Astrocyte (in vitro differentiated cells and primary cell): ENCODE measurements at regions not wholly inside any gene's neighbourhood (a gene's known extent, or its start where the extent isn't known, plus 50 kb on each side); places are given as distances from the start of the nearest gene placed in this dataset.

Experiments
- EZH2 ChIP-seq: IDR thresholded peaks from 2 replicates; pipeline ENCODE4 v1.6.1; 2012; ENCODE audit warnings: mild to moderate bottlenecking, low read length, inconsistent platforms; ENCODE audit not compliant: insufficient read depth
- TF ChIP-seq, protein P1 (sequence below): IDR thresholded peaks from 2 replicates; pipeline ENCODE4 v1.5.1; 2011; ENCODE audit warnings: low read depth, mild to moderate bottlenecking, inconsistent platforms, low read length, moderate library complexity; ENCODE audit not compliant: insufficient read depth

DNA sequence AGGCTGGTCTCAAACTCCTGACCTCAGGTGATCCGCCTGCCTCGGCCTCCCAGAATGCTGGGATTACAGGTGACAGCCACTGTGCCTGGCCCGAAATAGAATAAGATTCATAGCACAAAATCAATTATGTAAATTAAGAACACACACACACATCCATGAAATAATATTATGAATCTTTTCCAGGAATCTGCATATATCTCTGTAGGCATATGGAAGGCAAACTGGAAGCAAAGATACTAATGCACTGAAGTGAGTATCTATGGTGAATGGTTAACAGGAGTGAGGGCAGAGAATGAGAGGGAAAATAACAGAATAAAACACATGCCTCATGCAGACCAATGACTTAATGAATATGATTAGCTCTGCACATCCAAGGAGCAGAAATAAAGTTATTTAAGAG, 61.6 kb upstream of the ATP2B4 start:
- no peak for TF ChIP-seq EZH2
- TF ChIP-seq, protein P1, sequence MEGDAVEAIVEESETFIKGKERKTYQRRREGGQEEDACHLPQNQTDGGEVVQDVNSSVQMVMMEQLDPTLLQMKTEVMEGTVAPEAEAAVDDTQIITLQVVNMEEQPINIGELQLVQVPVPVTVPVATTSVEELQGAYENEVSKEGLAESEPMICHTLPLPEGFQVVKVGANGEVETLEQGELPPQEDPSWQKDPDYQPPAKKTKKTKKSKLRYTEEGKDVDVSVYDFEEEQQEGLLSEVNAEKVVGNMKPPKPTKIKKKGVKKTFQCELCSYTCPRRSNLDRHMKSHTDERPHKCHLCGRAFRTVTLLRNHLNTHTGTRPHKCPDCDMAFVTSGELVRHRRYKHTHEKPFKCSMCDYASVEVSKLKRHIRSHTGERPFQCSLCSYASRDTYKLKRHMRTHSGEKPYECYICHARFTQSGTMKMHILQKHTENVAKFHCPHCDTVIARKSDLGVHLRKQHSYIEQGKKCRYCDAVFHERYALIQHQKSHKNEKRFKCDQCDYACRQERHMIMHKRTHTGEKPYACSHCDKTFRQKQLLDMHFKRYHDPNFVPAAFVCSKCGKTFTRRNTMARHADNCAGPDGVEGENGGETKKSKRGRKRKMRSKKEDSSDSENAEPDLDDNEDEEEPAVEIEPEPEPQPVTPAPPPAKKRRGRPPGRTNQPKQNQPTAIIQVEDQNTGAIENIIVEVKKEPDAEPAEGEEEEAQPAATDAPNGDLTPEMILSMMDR: no peak
